ENCODE measurements at regions not wholly inside any gene's neighbourhood (a gene's known extent, or its start where the extent isn't known, plus 50 kb on each side); places are given as distances from the start of the nearest gene placed in this dataset.

- TF ChIP-seq CTCF (conservative IDR thresholded peaks at IDR 0.05) = no peak
- no peak for TF ChIP-seq EZH2 (IDR thresholded peaks at IDR 0.05; ENCODE audit: low read depth)
Measured at GRCh38 chr17:77512062-77512946, 371.5 kb downstream of the SEC14L1 start.
